Transverse colon (tissue), 4 donors: ENCODE measurements at regions not wholly inside any gene's neighbourhood (a gene's known extent, or its start where the extent isn't known, plus 50 kb on each side); places are given as distances from the start of the nearest gene placed in this dataset.

Experiments used
- CTCF ChIP-seq, 5 experiments: fragments of 200-600 bp in 3 of 5; fragments of 450-650 bp in 2 of 5; sonication (generic) in 3 of 5; IDR thresholded peaks; 1 replicate in 2 of 5; 2 replicates in 3 of 5; pipeline ENCODE4 v1.5.1; 2016 to 2017; ENCODE audit warnings: antibody characterized with exemption in 5 of 5, inconsistent platforms in 3 of 5, mild to moderate bottlenecking in 2 of 5, moderate library complexity in 1 of 5
- EP300 ChIP-seq: sonication (generic); formaldehyde crosslinking; IDR thresholded peaks from one replicate; pipeline ENCODE4 v1.6.1; 2017; ENCODE audit warnings: antibody characterized with exemption, low read depth
- POLR2A ChIP-seq: fragments of 450-650 bp; IDR thresholded peaks from one replicate; pipeline ENCODE4 v1.6.1; 2016; ENCODE audit warnings: antibody characterized with exemption, mild to moderate bottlenecking, moderate library complexity
- POLR2AphosphoS5 ChIP-seq, 3 donors: sonication (generic); formaldehyde crosslinking; IDR thresholded peaks; one replicate each; pipeline ENCODE4 v1.6.1; 2016; ENCODE audit warnings: antibody characterized with exemption in 3 of 3

- TF ChIP-seq CTCF (IDR thresholded peaks at IDR 0.05) (no peak), POLR2A (no peak), POLR2AphosphoS5 (IDR thresholded peaks at IDR 0.05) (no peak), EP300 (no peak)
Measured at GRCh38 chr5:33372721-33373472, 67.9 kb upstream of the TARS1 start.
